B cell (primary cell): ENCODE measurements at regions not wholly inside any gene's neighbourhood (a gene's known extent, or its start where the extent isn't known, plus 50 kb on each side); places are given as distances from the start of the nearest gene placed in this dataset.

Experiments
- ATAC-seq: fragments of 200-7000 bp; cut with Tn5 transposase; one replicate; pipeline ENCODE4 v1.10.0; 2021; ENCODE audit warnings: low read depth, mild to moderate bottlenecking, moderate number of reproducible peaks, moderate library complexity
- CTCF ChIA-PET: fragments of 350-600 bp; sonication (Branson Sonifier 250); formaldehyde crosslinking; loops from one replicate; lab custom pipeline; 2021; ENCODE audit warnings: antibody characterized with exemption, inconsistent platforms; lab: Charles Lee
- POLR2A ChIA-PET: fragments of 350-600 bp; sonication (Branson Sonifier 250); formaldehyde crosslinking; loops from one replicate; lab custom pipeline; 2021; ENCODE audit warnings: antibody characterized with exemption; lab: Charles Lee
- DNase-seq: peaks from one replicate; pipeline ENCODE4 v3.0.0; 2013
- H2AFZ ChIP-seq: 2 replicates; pipeline ENCODE4 v1.6.1; 2012; ENCODE audit warnings: mild to moderate bottlenecking, low read depth, low read length; ENCODE audit not compliant: insufficient read depth, poor library complexity, severe bottlenecking
- H3K27ac ChIP-seq, 2 donors: 1 replicate in 1 of 2; 2 replicates in 1 of 2; pipeline ENCODE4 v1.5.1; 2012 to 2013; ENCODE audit warnings: low read length in 2 of 2, mild to moderate bottlenecking in 2 of 2, moderate library complexity in 1 of 2
- H3K27me3 ChIP-seq, 4 experiments: fragments of 200-600 bp in 1 of 4; sonication (generic) in 1 of 4; replicated peaks in 1 of 4; 1 replicate in 2 of 4; 2 replicates in 2 of 4; pipeline versions ENCODE4 v1.6.1 to v1.7.0; 2013 to 2016; ENCODE audit warnings: low read length in 3 of 4, mild to moderate bottlenecking in 2 of 4, mixed read lengths in 1 of 4, moderate library complexity in 1 of 4; ENCODE audit not compliant: insufficient read depth in 4 of 4, control insufficient read depth in 3 of 4; ENCODE audit errors: control extremely low read depth in 1 of 4
- H3K36me3 ChIP-seq, 2 experiments: replicated peaks in 1 of 2; 1 replicate in 1 of 2; 2 replicates in 1 of 2; pipeline versions ENCODE4 v1.6.1 to v1.7.1; 2013; ENCODE audit warnings: low read length in 1 of 2; ENCODE audit not compliant: insufficient read depth in 2 of 2, control insufficient read depth in 1 of 2; ENCODE audit errors: control extremely low read depth in 1 of 2, extremely low read depth in 1 of 2
- H3K4me1 ChIP-seq, 2 donors: fragments of 200-600 bp in 1 of 2; sonication (generic) in 1 of 2; 1 replicate in 1 of 2; 2 replicates in 1 of 2; pipeline versions ENCODE4 v1.5.1 to v1.6.1; 2013 to 2017; ENCODE audit warnings: low read length in 2 of 2; ENCODE audit not compliant: control insufficient read depth in 2 of 2, insufficient read depth in 2 of 2
- H3K4me2 ChIP-seq: replicated peaks from 2 replicates; pipeline ENCODE3; 2012; ENCODE audit warnings: mild to moderate bottlenecking, low read depth, low read length; ENCODE audit not compliant: poor library complexity, severe bottlenecking
- H3K4me3 ChIP-seq, 5 experiments: fragments of 200-600 bp in 1 of 5; sonication (generic) in 1 of 5; 1 replicate in 3 of 5; 2 replicates in 2 of 5; pipeline versions ENCODE4 v1.5.1 to v1.7.0; 2011 to 2016; ENCODE audit warnings: low read length in 4 of 5, mild to moderate bottlenecking in 4 of 5, low read depth in 2 of 5, control low read depth in 1 of 5, moderate library complexity in 1 of 5; ENCODE audit not compliant: insufficient read depth in 1 of 5; ENCODE audit errors: control extremely low read depth in 1 of 5, extremely low read depth in 1 of 5
- H3K79me2 ChIP-seq: fragments of 200-600 bp; sonication (generic); one replicate; pipeline ENCODE4 v1.6.0; 2016; ENCODE audit warnings: low read length; ENCODE audit not compliant: control insufficient read depth, insufficient read depth
- H3K9ac ChIP-seq: fragments of 200-600 bp; sonication (generic); 2 replicates; pipeline ENCODE4 v1.6.1; 2017; ENCODE audit warnings: mild to moderate bottlenecking, low read length, moderate library complexity
- H3K9me3 ChIP-seq, 3 donors: one replicate each; pipeline versions ENCODE4 v1.6.1 to v1.7.1; 2013; ENCODE audit warnings: low read length in 2 of 3; ENCODE audit not compliant: control insufficient read depth in 2 of 3, insufficient read depth in 1 of 3; ENCODE audit errors: control extremely low read depth in 1 of 3
- H4K20me1 ChIP-seq: 2 replicates; pipeline ENCODE4 v1.6.0; 2012; ENCODE audit warnings: mild to moderate bottlenecking, low read length; ENCODE audit not compliant: insufficient read depth, control insufficient read depth, poor library complexity, severe bottlenecking
- H3K27ac Mint-ChIP-seq: one replicate; pipeline ENCODE4 v1.8.0; 2021; ENCODE audit warnings: mixed read lengths
- H3K27me3 Mint-ChIP-seq: one replicate; pipeline ENCODE4 v1.8.0; 2021; ENCODE audit warnings: mixed read lengths
- H3K4me1 Mint-ChIP-seq: one replicate; pipeline ENCODE4 v1.8.0; 2021; ENCODE audit warnings: mixed read lengths
- H3K4me3 Mint-ChIP-seq: one replicate; pipeline ENCODE4 v1.8.0; 2021; ENCODE audit warnings: mixed read lengths
- H3K9me3 Mint-ChIP-seq: one replicate; pipeline ENCODE4 v1.8.0; 2022; ENCODE audit warnings: mixed read lengths; ENCODE audit not compliant: insufficient read depth
- EZH2 ChIP-seq: IDR thresholded peaks from 2 replicates; pipeline ENCODE4 v1.6.1; 2012; ENCODE audit warnings: borderline replicate concordance, low read depth, mild to moderate bottlenecking, moderate library complexity, low read length; ENCODE audit not compliant: insufficient read depth, poor library complexity, severe bottlenecking
- WGBS: methylation state at CpG from one replicate; pipeline ENCODE4 v1.1.5; 2013; ENCODE audit warnings: missing lambda C conversion rate; ENCODE audit not compliant: insufficient coverage; 5-methylcytosine and 5-hydroxymethylcytosine counted together
- intact Hi-C: fragments of 100-400 bp; cut with micrococcal nuclease; formaldehyde crosslinking; loops from one replicate; pipeline ENCODE4 v1.10.0; 2022
- TF ChIP-seq, protein P1 (sequence below): fragments of 200-600 bp; IDR thresholded peaks from one replicate; pipeline ENCODE4 v1.8.0; 2022; ENCODE audit warnings: antibody characterized with exemption, mild to moderate bottlenecking

DNA sequence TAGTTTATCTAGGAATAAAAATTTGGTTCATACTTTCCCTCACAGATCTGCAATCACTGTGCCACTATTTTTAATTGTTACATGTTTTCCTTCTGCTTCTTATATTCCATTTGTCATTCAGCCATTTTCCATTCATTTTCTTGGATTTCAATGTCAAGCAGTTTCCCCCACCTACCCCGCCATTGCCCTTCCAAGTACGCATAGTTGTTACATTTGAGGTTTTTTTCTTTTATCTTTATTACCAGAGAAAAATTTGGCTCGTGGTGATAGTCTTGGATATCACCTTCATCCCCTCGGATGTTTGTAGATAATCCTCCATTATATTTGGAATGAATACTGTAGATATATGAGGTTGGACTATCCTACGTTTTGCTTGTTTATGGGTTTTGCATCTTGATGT lies 159.7 kb downstream of the CRPPA start:
- no peak for TF ChIP-seq EZH2
- TF ChIP-seq, protein P1, sequence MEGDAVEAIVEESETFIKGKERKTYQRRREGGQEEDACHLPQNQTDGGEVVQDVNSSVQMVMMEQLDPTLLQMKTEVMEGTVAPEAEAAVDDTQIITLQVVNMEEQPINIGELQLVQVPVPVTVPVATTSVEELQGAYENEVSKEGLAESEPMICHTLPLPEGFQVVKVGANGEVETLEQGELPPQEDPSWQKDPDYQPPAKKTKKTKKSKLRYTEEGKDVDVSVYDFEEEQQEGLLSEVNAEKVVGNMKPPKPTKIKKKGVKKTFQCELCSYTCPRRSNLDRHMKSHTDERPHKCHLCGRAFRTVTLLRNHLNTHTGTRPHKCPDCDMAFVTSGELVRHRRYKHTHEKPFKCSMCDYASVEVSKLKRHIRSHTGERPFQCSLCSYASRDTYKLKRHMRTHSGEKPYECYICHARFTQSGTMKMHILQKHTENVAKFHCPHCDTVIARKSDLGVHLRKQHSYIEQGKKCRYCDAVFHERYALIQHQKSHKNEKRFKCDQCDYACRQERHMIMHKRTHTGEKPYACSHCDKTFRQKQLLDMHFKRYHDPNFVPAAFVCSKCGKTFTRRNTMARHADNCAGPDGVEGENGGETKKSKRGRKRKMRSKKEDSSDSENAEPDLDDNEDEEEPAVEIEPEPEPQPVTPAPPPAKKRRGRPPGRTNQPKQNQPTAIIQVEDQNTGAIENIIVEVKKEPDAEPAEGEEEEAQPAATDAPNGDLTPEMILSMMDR: no peak
- H3K27me3 Mint-ChIP-seq: no peaks in the 10 kb centered on the region
- no peak overlapping the region for H3K4me3 Mint-ChIP-seq
- Histone ChIP-seq H3K36me3 (no peaks in the 10 kb centered on the region), H3K4me2 (no peak overlapping the region), H2AFZ (no peak overlapping the region), H3K9me3 (no peaks in the 10 kb centered on the region), H3K4me3 (no peak overlapping the region), H3K27ac (no peak overlapping the region), H4K20me1 (no peaks in the 10 kb centered on the region), H3K4me1 (no peaks in the 10 kb centered on the region), H3K9ac (no peak overlapping the region), H3K27me3 (no peaks in the 10 kb centered on the region), H3K79me2 (no peaks in the 10 kb centered on the region)
- H3K4me1 Mint-ChIP-seq: no peaks in the 10 kb centered on the region
- ChIA-PET CTCF (no interaction called here), POLR2A (no interaction called here)
- no peak overlapping the region for H3K27ac Mint-ChIP-seq
- H3K9me3 Mint-ChIP-seq: no peaks in the 10 kb centered on the region
- ATAC-seq (no peak), DNase-seq (no peak)
- intact Hi-C loops: no loop called here
- no CpG with 5 or more reads among the region's 5 CpGs for WGBS

GRCh38 chr7:16261100-16261499 lies 160.2 kb downstream of the CRPPA start:
- TF ChIP-seq, protein P1: no peak
- TF ChIP-seq EZH2: no peak

More at GRCh38 chr7:16261100-16261499, 160.2 kb downstream of the CRPPA start:
- Histone ChIP-seq H3K27ac (no peak overlapping the region), H4K20me1 (no peaks in the 10 kb centered on the region), H3K4me1 (no peaks in the 10 kb centered on the region), H3K4me3 (no peak overlapping the region), H3K4me2 (no peak overlapping the region), H3K79me2 (no peaks in the 10 kb centered on the region), H3K9ac (no peak overlapping the region), H2AFZ (no peak overlapping the region), H3K36me3 (no peaks in the 10 kb centered on the region), H3K9me3 (no peaks in the 10 kb centered on the region), H3K27me3 (no peaks in the 10 kb centered on the region)
- DNase-seq: no peak
- no peak overlapping the region for H3K27ac Mint-ChIP-seq
- H3K27me3 Mint-ChIP-seq: no peaks in the 10 kb centered on the region
- CTCF ChIA-PET: no interaction called here
- H3K4me3 Mint-ChIP-seq: no peak overlapping the region
- H3K4me1 Mint-ChIP-seq: no peaks in the 10 kb centered on the region
- no CpG with 5 or more reads among the region's 2 CpGs for WGBS
- H3K9me3 Mint-ChIP-seq: no peaks in the 10 kb centered on the region
- intact Hi-C loops: no loop called here
- POLR2A ChIA-PET: no interaction called here
- no peak for ATAC-seq
